Keratinocyte (primary cell): ENCODE measurements at regions not wholly inside any gene's neighbourhood (a gene's known extent, or its start where the extent isn't known, plus 50 kb on each side); places are given as distances from the start of the nearest gene placed in this dataset.

Source experiments
- CTCF ChIP-seq, 3 experiments: IDR thresholded peaks in 1 of 3; conservative IDR thresholded peaks in 1 of 3; optimal IDR thresholded peaks in 1 of 3; 2 replicates in 2 of 3; 3 replicates in 1 of 3; pipeline versions ENCODE3 to v1.5.1; 2011; ENCODE audit warnings: low read length in 3 of 3, mild to moderate bottlenecking in 3 of 3, moderate library complexity in 2 of 3, control low read depth in 1 of 3, inconsistent platforms in 1 of 3; ENCODE audit not compliant: insufficient read depth in 2 of 3; ENCODE audit errors: extremely low read depth in 1 of 3
- EZH2 ChIP-seq: IDR thresholded peaks from one replicate; pipeline ENCODE4 v1.6.1; 2012; ENCODE audit warnings: inconsistent platforms, mild to moderate bottlenecking, low read length, moderate library complexity

GRCh38 chr16:86680661-86681030 lies 102.3 kb downstream of the FOXL1 start:
- TF ChIP-seq CTCF (optimal IDR thresholded peaks at IDR 0.05 in 1 of 3, IDR thresholded peaks at IDR 0.05 in 1 of 3, conservative IDR thresholded peaks at IDR 0.05 in 1 of 3; ENCODE audit: extremely low read depth in 1 of 3, insufficient read depth in 2 of 3, low read length in 3 of 3) (no peak), EZH2 (no peak)
